CD4-positive, alpha-beta T cell treated with Interleukin-4 for 1 hour (primary cell): ENCODE measurements at regions not wholly inside any gene's neighbourhood (a gene's known extent, or its start where the extent isn't known, plus 50 kb on each side); places are given as distances from the start of the nearest gene placed in this dataset.
"Not testable (repeated sequence)": the region's sequence is repeated elsewhere in the genome, so short reads cannot be mapped to it uniquely, and the experiment has no call there.

Experiments used
- DNase-seq, 2 donors: peaks; one replicate each; pipeline ENCODE4 v3.0.0-alpha.2; 2020 to 2022

- DNase-seq: no peak
These were observed 82.4 kb upstream of the CCND2 start for GRCh38 chr12:4191149-4191548.

- DNase-seq: no peak
These were observed 83.0 kb upstream of the CCND2 start for GRCh38 chr12:4190366-4191063.

- DNase-seq: no peak
These were observed 83.8 kb upstream of the CCND2 start for GRCh38 chr12:4189721-4190120.

- no peak for DNase-seq
These were observed 85.6 kb upstream of the CCND2 start for GRCh38 chr12:4187916-4188315.

- DNase-seq: not testable (repeated sequence)
These were observed 86.2 kb upstream of the CCND2 start for GRCh38 chr12:4187315-4187714.

- DNase-seq: no peak
These were observed 95.0 kb upstream of the CCND2 start for GRCh38 chr12:4178424-4179170.

- DNase-seq: no peak
These were observed 96.3 kb upstream of the CCND2 start for GRCh38 chr12:4177262-4177661.

GRCh38 chr12:4176168-4176567 lies 97.4 kb upstream of the CCND2 start:
- no peak for DNase-seq

- DNase-seq: no peak
These were observed 99.1 kb upstream of the CCND2 start for GRCh38 chr12:4174417-4174816.

GRCh38 chr12:4172999-4173398 lies 100.6 kb upstream of the CCND2 start:
- no peak for DNase-seq

- no peak for DNase-seq
These were observed 101.8 kb upstream of the CCND2 start for GRCh38 chr12:4171742-4172141.

GRCh38 chr12:4169959-4170358 lies 103.6 kb upstream of the CCND2 start:
- DNase-seq: no peak

- DNase-seq: no peak
These were observed 104.0 kb upstream of the CCND2 start for GRCh38 chr12:4169531-4169930.

- DNase-seq: no peak
These were observed 105.5 kb upstream of the CCND2 start for GRCh38 chr12:4168036-4168435.

GRCh38 chr12:4164559-4165558 lies 108.7 kb upstream of the CCND2 start:
- peak; percentile 60 to 62 for DNase-seq

GRCh38 chr12:4164188-4164558 lies 109.4 kb upstream of the CCND2 start:
- no peak for DNase-seq

- no peak for DNase-seq
These were observed 111.8 kb upstream of the CCND2 start for GRCh38 chr12:4161718-4162117.

- no peak for DNase-seq
These were observed 113.1 kb upstream of the CCND2 start for GRCh38 chr12:4160314-4161040.

GRCh38 chr12:4159851-4160250 lies 113.7 kb upstream of the CCND2 start:
- no peak for DNase-seq

GRCh38 chr12:4158306-4158705 lies 115.3 kb upstream of the CCND2 start:
- no peak for DNase-seq

- DNase-seq: no peak
These were observed 116.4 kb upstream of the CCND2 start for GRCh38 chr12:4157122-4157521.

GRCh38 chr12:4156317-4156716 lies 117.2 kb upstream of the CCND2 start:
- DNase-seq: no peak
